Ishikawa (cell line): ENCODE measurements at regions not wholly inside any gene's neighbourhood (a gene's known extent, or its start where the extent isn't known, plus 50 kb on each side); places are given as distances from the start of the nearest gene placed in this dataset.

ENCODE experiments used
- CEBPB ChIP-seq: IDR thresholded peaks from 2 replicates; pipeline ENCODE4 v1.6.1; 2012
- CREB1 ChIP-seq: IDR thresholded peaks from 2 replicates; pipeline ENCODE4 v1.6.1; 2012; ENCODE audit warnings: low read depth
- EGR1 ChIP-seq: IDR thresholded peaks from 2 replicates; pipeline ENCODE4 v1.6.1; 2012
- EP300 ChIP-seq: IDR thresholded peaks from 2 replicates; pipeline ENCODE4 v1.6.1; 2012; ENCODE audit warnings: borderline replicate concordance
- FOXM1 ChIP-seq: IDR thresholded peaks from 2 replicates; pipeline ENCODE4 v1.6.1; 2012; ENCODE audit warnings: low read depth, borderline replicate concordance
- NFIC ChIP-seq: IDR thresholded peaks from 2 replicates; pipeline ENCODE4 v1.6.1; 2012
- RAD21 ChIP-seq: IDR thresholded peaks from 2 replicates; pipeline ENCODE4 v1.6.1; 2012; ENCODE audit warnings: low read depth
- TAF1 ChIP-seq: IDR thresholded peaks from 2 replicates; pipeline ENCODE4 v1.6.1; 2012; ENCODE audit warnings: low read depth, mild to moderate bottlenecking
- TCF12 ChIP-seq: IDR thresholded peaks from 2 replicates; pipeline ENCODE4 v1.6.1; 2012; ENCODE audit warnings: low read depth
- TEAD4 ChIP-seq: IDR thresholded peaks from 2 replicates; pipeline ENCODE4 v1.6.1; 2012
- YY1 ChIP-seq: IDR thresholded peaks from 2 replicates; pipeline ENCODE4 v1.6.1; 2012; ENCODE audit warnings: low read depth
- ZBTB7A ChIP-seq: IDR thresholded peaks from 2 replicates; pipeline ENCODE4 v1.6.1; 2012; ENCODE audit warnings: low read depth
- TF ChIP-seq, protein P1 (sequence below): IDR thresholded peaks from 2 replicates; pipeline ENCODE4 v1.6.1; 2012
- TF ChIP-seq, protein P2 (sequence below): IDR thresholded peaks from 2 replicates; pipeline ENCODE4 v1.6.1; 2012; ENCODE audit warnings: low read depth, mild to moderate bottlenecking
- TF ChIP-seq, protein P3 (sequence below): IDR thresholded peaks from 2 replicates; pipeline ENCODE4 v1.6.1; 2012

DNA sequence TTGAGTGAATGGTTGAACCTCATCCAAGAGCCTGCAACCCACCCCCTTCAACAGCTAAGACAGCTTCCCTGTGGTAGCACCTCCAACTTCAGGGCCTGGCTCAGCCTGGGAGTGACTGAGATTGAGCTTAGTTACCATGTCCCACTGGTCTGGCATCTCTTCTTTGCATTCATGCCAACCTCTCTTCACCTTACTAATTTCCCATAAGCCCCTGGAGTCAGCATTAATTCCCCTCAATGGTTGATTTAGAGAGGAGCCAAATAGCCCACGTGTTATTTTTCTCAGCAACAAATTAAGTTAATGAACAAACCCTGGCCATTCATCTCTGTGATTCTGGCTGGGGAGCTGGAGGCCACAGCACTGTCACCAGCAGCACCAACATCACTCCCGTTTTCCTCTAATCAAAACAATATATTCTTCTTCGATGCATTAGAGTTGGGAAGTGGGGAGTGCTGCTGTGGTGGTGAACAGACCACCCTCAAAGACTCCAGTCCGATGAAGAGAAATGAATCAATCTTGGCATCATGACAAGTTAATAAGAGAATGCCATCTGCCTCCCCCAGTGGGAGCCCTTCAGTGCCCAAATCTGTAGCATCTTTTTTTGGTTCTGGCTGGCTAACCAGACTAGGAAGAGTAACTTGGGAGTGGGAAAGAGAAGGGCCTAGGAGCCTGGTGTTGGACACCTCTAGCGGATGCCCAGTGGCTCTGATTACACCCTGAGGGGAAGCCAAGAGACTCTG, 83.2 kb upstream of the ADRA1D start:
- no peak for TF ChIP-seq ZBTB7A
- no peak for TF ChIP-seq FOXM1
- TF ChIP-seq TCF12, result no peak
- TF ChIP-seq TEAD4, result no peak
- TF ChIP-seq YY1, result no peak
- TF ChIP-seq, protein P1, sequence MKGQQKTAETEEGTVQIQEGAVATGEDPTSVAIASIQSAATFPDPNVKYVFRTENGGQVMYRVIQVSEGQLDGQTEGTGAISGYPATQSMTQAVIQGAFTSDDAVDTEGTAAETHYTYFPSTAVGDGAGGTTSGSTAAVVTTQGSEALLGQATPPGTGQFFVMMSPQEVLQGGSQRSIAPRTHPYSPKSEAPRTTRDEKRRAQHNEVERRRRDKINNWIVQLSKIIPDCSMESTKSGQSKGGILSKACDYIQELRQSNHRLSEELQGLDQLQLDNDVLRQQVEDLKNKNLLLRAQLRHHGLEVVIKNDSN, result no peak

DNA sequence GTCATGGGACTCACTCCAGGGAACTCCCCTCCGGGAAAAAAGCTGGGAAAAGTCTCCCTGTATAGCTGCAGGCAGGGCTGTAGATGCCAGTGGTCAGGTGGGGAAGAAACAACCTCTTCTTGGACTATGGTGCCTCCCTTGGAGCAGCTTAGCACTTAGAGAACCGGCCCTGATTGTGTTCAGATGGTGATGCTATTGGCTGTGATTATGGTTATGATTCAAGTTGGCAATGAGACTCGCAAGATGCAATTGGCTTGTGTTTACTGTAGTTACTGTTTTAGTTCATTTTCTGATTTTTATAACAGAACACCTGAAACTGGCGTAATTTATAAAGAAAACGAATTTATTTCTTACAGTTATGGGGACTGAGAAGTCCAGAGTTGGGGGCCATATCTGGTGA, 80.9 kb upstream of the ADRA1D start:
- TF ChIP-seq, protein P1, result no peak
- TF ChIP-seq TEAD4 (no peak), FOXM1 (no peak), TCF12 (no peak), YY1 (no peak), TAF1 (no peak), CEBPB (no peak), EGR1 (no peak), RAD21 (no peak), NFIC (no peak), EP300 (no peak), CREB1 (no peak), ZBTB7A (no peak)
- TF ChIP-seq, protein P2, sequence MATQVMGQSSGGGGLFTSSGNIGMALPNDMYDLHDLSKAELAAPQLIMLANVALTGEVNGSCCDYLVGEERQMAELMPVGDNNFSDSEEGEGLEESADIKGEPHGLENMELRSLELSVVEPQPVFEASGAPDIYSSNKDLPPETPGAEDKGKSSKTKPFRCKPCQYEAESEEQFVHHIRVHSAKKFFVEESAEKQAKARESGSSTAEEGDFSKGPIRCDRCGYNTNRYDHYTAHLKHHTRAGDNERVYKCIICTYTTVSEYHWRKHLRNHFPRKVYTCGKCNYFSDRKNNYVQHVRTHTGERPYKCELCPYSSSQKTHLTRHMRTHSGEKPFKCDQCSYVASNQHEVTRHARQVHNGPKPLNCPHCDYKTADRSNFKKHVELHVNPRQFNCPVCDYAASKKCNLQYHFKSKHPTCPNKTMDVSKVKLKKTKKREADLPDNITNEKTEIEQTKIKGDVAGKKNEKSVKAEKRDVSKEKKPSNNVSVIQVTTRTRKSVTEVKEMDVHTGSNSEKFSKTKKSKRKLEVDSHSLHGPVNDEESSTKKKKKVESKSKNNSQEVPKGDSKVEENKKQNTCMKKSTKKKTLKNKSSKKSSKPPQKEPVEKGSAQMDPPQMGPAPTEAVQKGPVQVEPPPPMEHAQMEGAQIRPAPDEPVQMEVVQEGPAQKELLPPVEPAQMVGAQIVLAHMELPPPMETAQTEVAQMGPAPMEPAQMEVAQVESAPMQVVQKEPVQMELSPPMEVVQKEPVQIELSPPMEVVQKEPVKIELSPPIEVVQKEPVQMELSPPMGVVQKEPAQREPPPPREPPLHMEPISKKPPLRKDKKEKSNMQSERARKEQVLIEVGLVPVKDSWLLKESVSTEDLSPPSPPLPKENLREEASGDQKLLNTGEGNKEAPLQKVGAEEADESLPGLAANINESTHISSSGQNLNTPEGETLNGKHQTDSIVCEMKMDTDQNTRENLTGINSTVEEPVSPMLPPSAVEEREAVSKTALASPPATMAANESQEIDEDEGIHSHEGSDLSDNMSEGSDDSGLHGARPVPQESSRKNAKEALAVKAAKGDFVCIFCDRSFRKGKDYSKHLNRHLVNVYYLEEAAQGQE, result no peak
- TF ChIP-seq, protein P3, sequence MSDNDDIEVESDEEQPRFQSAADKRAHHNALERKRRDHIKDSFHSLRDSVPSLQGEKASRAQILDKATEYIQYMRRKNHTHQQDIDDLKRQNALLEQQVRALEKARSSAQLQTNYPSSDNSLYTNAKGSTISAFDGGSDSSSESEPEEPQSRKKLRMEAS, result no peak

DNA sequence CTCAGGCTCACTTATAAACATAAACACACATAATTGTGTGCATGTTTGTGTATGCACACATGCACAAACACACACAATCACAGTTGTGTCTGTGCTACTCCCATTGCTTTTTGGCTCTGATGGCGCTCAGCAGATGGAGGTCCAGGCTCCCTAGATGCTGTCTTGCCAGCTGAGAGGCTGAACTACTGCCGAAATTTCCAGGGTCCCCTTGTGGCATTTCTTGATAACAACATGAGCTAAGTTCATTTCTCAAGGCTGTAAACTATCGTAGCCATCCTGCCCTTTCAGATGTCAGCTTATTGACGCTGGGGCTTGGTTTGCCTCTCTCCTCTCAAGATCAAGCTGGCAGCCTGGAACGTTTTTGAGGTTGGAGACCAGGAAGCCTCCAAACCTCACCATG, 80.1 kb upstream of the ADRA1D start:
- TF ChIP-seq CREB1 (no peak), YY1 (no peak), TEAD4 (no peak), EGR1 (no peak), EP300 (no peak), CEBPB (no peak), TCF12 (no peak), ZBTB7A (no peak), TAF1 (no peak), NFIC (no peak), RAD21 (no peak), FOXM1 (no peak)
- TF ChIP-seq, protein P2, result no peak
- TF ChIP-seq, protein P1, result no peak
- TF ChIP-seq, protein P3, result no peak

DNA sequence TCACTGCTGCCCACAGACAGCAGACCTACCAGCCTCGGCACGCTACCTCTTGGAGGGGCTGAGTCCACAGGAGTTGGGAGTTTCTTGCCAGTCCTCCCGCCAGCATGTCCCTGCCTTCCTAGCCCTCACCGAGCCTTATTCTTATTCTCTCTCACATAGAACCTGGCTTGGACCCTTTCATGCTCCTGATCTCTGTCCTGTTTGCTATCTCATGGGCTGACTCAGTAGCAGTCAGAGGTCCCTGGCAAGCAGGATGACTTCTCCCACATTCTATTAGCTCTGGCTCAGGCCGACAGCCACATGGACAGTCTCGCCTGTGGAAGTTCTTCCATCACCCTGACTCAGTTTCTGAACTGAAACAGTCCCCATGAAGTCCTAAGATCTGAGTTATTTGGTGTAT, 79.5 kb upstream of the ADRA1D start:
- no peak for TF ChIP-seq YY1
- no peak for TF ChIP-seq FOXM1
- no peak for TF ChIP-seq RAD21
- TF ChIP-seq, protein P1, result no peak
- TF ChIP-seq, protein P2, result no peak
- no peak for TF ChIP-seq TAF1
- no peak for TF ChIP-seq CEBPB
- TF ChIP-seq EP300, result no peak
- TF ChIP-seq EGR1, result no peak
- TF ChIP-seq, protein P3, result no peak
- no peak for TF ChIP-seq NFIC
- no peak for TF ChIP-seq CREB1
- no peak for TF ChIP-seq TCF12
- no peak for TF ChIP-seq TEAD4
- no peak for TF ChIP-seq ZBTB7A
